Thyroid gland (tissue), 4 donors: ENCODE measurements at regions not wholly inside any gene's neighbourhood (a gene's known extent, or its start where the extent isn't known, plus 50 kb on each side); places are given as distances from the start of the nearest gene placed in this dataset.

Source experiments
- DNase-seq, 2 donors: peaks; one replicate each; pipeline ENCODE4 v3.0.0-alpha.2; 2019
- H3K27ac ChIP-seq, 3 donors: fragments of 200-600 bp; sonication (generic); 1 replicate in 2 of 3; 2 replicates in 1 of 3; pipeline ENCODE4 v1.5.1; 2016 to 2019; ENCODE audit warnings: mild to moderate bottlenecking in 1 of 3, moderate library complexity in 1 of 3
- H3K27me3 ChIP-seq: fragments of 200-600 bp; sonication (generic); one replicate; pipeline ENCODE4 v1.5.1; 2019
- H3K36me3 ChIP-seq, 2 donors: fragments of 200-600 bp; sonication (generic); one replicate each; pipeline ENCODE4 v1.5.1; 2016 to 2019
- H3K4me1 ChIP-seq, 2 donors: fragments of 200-600 bp; sonication (generic); one replicate each; pipeline ENCODE4 v1.5.1; 2017 to 2019
- H3K4me3 ChIP-seq, 3 donors: fragments of 200-600 bp; sonication (generic); replicated peaks in 1 of 3; 1 replicate in 2 of 3; 2 replicates in 1 of 3; pipeline ENCODE4 v1.5.1; 2016; ENCODE audit warnings: mild to moderate bottlenecking in 1 of 3
- H3K9me3 ChIP-seq: fragments of 200-600 bp; sonication (generic); one replicate; pipeline ENCODE4 v1.5.1; 2017
- CTCF ChIP-seq, 6 experiments: fragments of 200-600 bp in 3 of 6; fragments of 450-650 bp in 3 of 6; sonication (generic) in 3 of 6; IDR thresholded peaks; one replicate each; pipeline ENCODE4 v1.5.1; 2016 to 2019; ENCODE audit warnings: antibody characterized with exemption in 6 of 6, mild to moderate bottlenecking in 2 of 6, inconsistent platforms in 1 of 6, moderate library complexity in 1 of 6
- POLR2A ChIP-seq, 2 donors: fragments of 450-650 bp; IDR thresholded peaks; one replicate each; pipeline ENCODE4 v1.6.1; 2017; ENCODE audit warnings: antibody characterized with exemption in 2 of 2, mild to moderate bottlenecking in 2 of 2, moderate library complexity in 1 of 2
- WGBS, 2 donors: methylation state at CpG; one replicate each; pipeline ENCODE4 v1.1.5; 2017; 5-methylcytosine and 5-hydroxymethylcytosine counted together
- intact Hi-C: fragments of 100-400 bp; cut with DNase I; formaldehyde crosslinking; loops from one replicate; pipeline ENCODE4 v1.15.1; 2023

GRCh38 chr12:93087840-93088610, 158.9 kb upstream of the EEA1 start:
- TF ChIP-seq CTCF (IDR thresholded peaks at IDR 0.05) (no peak), POLR2A (IDR thresholded peaks at IDR 0.05) (no peak)
- H3K4me1 ChIP-seq: no peaks in the 10 kb centered on the region
- no peaks in the 10 kb centered on the region for H3K36me3 ChIP-seq
- intact Hi-C loops: no loop called here
- no peaks in the 10 kb centered on the region for H3K27me3 ChIP-seq
- no peak overlapping the region for H3K4me3 ChIP-seq
- DNase-seq: no peak
- WGBS, 2 donors: 60 to 63% methylated on average over 6 of the region's 6 CpGs
- H3K27ac ChIP-seq: no peak overlapping the region
- H3K9me3 ChIP-seq: no peaks in the 10 kb centered on the region

DNA sequence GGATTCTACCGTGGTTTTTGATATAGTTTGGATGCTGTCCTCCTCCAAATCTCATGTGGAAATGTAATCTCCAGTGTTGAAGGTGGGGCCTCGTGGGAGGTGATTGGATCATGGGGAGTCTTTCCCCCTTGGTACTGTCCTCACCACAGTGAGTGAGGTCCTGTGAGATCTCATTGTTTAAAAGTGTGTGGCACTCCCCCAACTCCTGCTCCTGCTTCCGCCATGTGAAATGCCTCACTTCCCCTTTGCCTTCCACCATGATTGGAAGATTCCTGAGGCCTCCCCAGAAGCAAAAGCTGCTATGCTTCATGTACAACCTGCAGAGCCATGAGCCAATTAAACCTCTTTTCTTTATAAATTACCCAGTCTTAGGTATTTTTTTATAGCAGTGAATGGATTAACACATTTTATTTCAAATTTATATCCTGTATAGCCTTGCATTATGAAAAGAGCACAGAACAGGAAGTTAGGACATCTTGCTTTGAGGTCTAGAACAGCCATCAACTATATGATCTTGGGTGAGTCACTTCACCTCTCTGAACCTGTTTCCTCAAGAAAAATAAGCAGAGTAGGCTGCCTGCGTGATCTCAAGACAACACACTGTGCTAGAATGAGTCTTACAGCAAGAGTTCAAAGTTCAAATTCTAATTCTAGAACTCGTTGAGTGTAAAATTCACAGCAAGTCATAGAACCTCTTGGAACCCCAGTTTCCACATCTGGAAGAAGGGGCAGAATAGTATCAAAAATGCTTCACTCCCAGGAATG, 160.9 kb upstream of the EEA1 start:
- TF ChIP-seq CTCF (IDR thresholded peaks at IDR 0.05) (no peak), POLR2A (IDR thresholded peaks at IDR 0.05) (no peak)
- Histone ChIP-seq H3K36me3 (no peaks in the 10 kb centered on the region), H3K9me3 (no peaks in the 10 kb centered on the region), H3K4me1 (no peaks in the 10 kb centered on the region), H3K4me3 (no peak overlapping the region), H3K27me3 (no peaks in the 10 kb centered on the region), H3K27ac (no peak overlapping the region)
- intact Hi-C loops: no loop called here
- WGBS, 2 donors: 90 to 94% methylated on average over 5 of the region's 5 CpGs
- DNase-seq: no peak

DNA sequence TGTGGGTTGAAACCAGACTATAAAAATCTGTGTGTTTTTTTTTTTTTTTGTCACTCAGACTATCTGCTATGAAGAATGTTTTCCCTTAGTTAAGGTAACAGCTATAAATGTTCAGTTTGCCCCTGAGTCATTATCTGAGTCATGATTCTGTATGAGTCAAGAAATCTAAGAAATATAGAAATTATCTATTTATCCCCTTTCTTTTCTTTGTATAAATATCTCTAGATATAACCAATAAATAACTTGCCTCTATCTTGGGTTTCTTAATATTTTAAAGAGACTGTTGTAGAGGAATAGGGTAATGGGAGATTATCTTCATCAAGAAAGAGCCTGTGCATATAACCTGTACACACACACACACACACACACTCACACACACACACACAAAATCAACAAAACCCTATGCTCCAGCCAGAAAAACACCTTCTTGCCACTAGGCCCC, 161.7 kb upstream of the EEA1 start:
- H3K4me3 ChIP-seq: no peak overlapping the region
- no peak overlapping the region for H3K27ac ChIP-seq
- no peak for DNase-seq
- no peaks in the 10 kb centered on the region for H3K36me3 ChIP-seq
- no peaks in the 10 kb centered on the region for H3K27me3 ChIP-seq
- intact Hi-C loops: no loop called here
- H3K9me3 ChIP-seq: no peaks in the 10 kb centered on the region
- no peaks in the 10 kb centered on the region for H3K4me1 ChIP-seq
- TF ChIP-seq CTCF (IDR thresholded peaks at IDR 0.05) (no peak), POLR2A (IDR thresholded peaks at IDR 0.05) (no peak)

DNA sequence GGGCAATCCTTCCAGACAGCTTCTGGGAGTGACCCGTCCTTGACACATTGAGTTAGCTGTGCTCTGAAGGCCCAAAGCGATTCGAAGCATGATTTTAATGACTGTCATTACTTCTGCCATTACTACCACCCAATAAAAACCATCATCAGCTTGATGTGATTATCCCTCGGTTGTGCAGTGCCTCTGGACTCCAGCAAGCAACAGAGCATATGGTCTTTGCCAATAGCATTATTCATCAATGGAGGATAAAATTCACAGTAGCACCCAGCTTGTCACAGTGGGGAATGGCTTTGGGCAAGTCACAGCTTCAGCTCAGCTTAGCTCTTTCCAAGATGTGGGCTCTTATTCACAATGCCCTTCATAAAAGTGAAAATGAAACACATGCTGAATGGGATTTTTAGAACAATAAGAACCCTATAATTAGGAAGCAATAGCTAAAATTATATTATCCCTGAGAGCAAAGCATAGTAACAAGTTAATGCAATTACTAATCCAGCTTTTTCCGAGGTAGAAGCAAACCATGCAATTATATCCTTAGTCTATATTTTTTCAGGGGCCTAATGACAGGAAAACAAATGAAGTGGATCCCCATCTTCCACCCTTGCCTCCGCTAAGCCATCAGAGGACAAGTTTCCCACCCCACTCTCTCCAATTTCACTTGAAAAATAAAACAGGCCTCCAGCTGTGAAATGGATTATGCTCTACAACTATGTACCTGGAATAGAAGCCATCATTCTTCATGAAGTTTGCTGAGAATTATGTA, 163.0 kb upstream of the EEA1 start:
- no peaks in the 10 kb centered on the region for H3K36me3 ChIP-seq
- no peaks in the 10 kb centered on the region for H3K27me3 ChIP-seq
- 91 to 96% methylated on average over 6 of the region's 6 CpGs for WGBS, 2 donors
- TF ChIP-seq CTCF (IDR thresholded peaks at IDR 0.05) (no peak), POLR2A (IDR thresholded peaks at IDR 0.05) (no peak)
- no peaks in the 10 kb centered on the region for H3K4me1 ChIP-seq
- no peak overlapping the region for H3K27ac ChIP-seq
- no peaks in the 10 kb centered on the region for H3K9me3 ChIP-seq
- intact Hi-C loops: no loop called here
- H3K4me3 ChIP-seq: no peak overlapping the region
- no peak for DNase-seq

DNA sequence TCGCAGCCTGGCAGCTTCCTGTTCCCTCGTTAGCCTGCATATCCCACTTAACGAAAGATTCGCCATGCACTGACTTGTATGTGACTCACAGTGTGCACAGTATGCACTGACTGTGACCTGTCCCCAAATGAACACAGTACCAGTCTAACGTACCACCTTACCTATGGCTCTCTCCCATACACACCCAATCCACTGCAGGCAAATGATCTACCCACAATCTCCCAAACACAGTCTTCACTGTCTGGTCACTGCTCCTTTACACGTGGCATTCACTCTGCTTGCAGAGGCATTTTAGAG, 163.5 kb upstream of the EEA1 start:
- intact Hi-C loops: no loop called here
- Histone ChIP-seq H3K9me3 (no peaks in the 10 kb centered on the region), H3K4me3 (no peak overlapping the region), H3K27me3 (no peaks in the 10 kb centered on the region), H3K4me1 (no peaks in the 10 kb centered on the region), H3K36me3 (no peaks in the 10 kb centered on the region), H3K27ac (no peak overlapping the region)
- TF ChIP-seq CTCF (IDR thresholded peaks at IDR 0.05) (no peak), POLR2A (IDR thresholded peaks at IDR 0.05) (no peak)
- no peak for DNase-seq
- WGBS, 2 donors: 88 to 90% methylated on average over 6 of the region's 6 CpGs
